ENCODE measurements at regions not wholly inside any gene's neighbourhood (a gene's known extent, or its start where the extent isn't known, plus 50 kb on each side); places are given as distances from the start of the nearest gene placed in this dataset.

GRCh38 chr12:46535376-46535775 is 162.8 kb upstream of the SLC38A2 start (continued):
- TF ChIP-seq PRDM15 (CRISPR knock-in tag; IDR thresholded peaks at IDR 0.05): no peak
- TF ChIP-seq IRF1 (CRISPR knock-in tag; IDR thresholded peaks at IDR 0.05): no peak

GRCh38 chr12:46534327-46534840 is 161.8 kb upstream of the SLC38A2 start:
- ATAC-seq: no peak
- ChIA-PET POLR2A (no interaction called here), CTCF (interaction anchor here (1.4 kb wide), 1 partner anchor 127 kb away, joined by 3 read pairs; no protein-coding TSS in a partner anchor)
- TF ChIP-seq CDX4 (CRISPR knock-in tag; IDR thresholded peaks at IDR 0.05; ENCODE audit: borderline replicate concordance) (no peak), SMAD3 (CRISPR knock-in tag; IDR thresholded peaks at IDR 0.05; ENCODE audit: borderline replicate concordance) (no peak), PRDM15 (CRISPR knock-in tag; IDR thresholded peaks at IDR 0.05) (no peak), ATF6 (CRISPR knock-in tag; IDR thresholded peaks at IDR 0.05) (no peak), ZMAT4 (CRISPR knock-in tag; IDR thresholded peaks at IDR 0.05) (no peak), ESRRA (CRISPR knock-in tag; IDR thresholded peaks at IDR 0.05; ENCODE audit: borderline replicate concordance) (no peak), ZBTB21 (CRISPR knock-in tag; IDR thresholded peaks at IDR 0.05; ENCODE audit: borderline replicate concordance) (no peak), FOXP1 (CRISPR knock-in tag; IDR thresholded peaks at IDR 0.05; ENCODE audit: borderline replicate concordance) (no peak), PREB (CRISPR knock-in tag; IDR thresholded peaks at IDR 0.05; ENCODE audit: borderline replicate concordance) (no peak), RORB (CRISPR knock-in tag; IDR thresholded peaks at IDR 0.05) (no peak), CREM (CRISPR knock-in tag; IDR thresholded peaks at IDR 0.05) (no peak), FOXK1 (CRISPR knock-in tag; IDR thresholded peaks at IDR 0.05) (no peak), ATF2 (CRISPR knock-in tag; IDR thresholded peaks at IDR 0.05; ENCODE audit: borderline replicate concordance, low read depth) (no peak), PRRX2 (CRISPR knock-in tag; IDR thresholded peaks at IDR 0.05) (no peak), MLX (CRISPR knock-in tag; IDR thresholded peaks at IDR 0.05) (no peak), NR2C2 (CRISPR knock-in tag; IDR thresholded peaks at IDR 0.05) (no peak), CTCF (IDR thresholded peaks at IDR 0.05) (no peak)

More at GRCh38 chr12:46534327-46534840, 161.8 kb upstream of the SLC38A2 start:
- Mint-ChIP-seq H3K4me3 (no peak overlapping the region), H3K9me3 (peaks cover 2% of the 10 kb centered on the region), H3K4me1 (peaks cover 15% of the 10 kb centered on the region), H3K27ac (no peak overlapping the region), H3K36me3 (peaks cover under 1% of the 10 kb centered on the region), H3K27me3 (ENCODE audit: low read depth) (no peaks in the 10 kb centered on the region)
- DNase-seq (ENCODE audit: low spot score): no peak

Data from WTC11 (cell line).